ENCODE measurements at regions not wholly inside any gene's neighbourhood (a gene's known extent, or its start where the extent isn't known, plus 50 kb on each side); places are given as distances from the start of the nearest gene placed in this dataset.
"Not testable (repeated sequence)": the region's sequence is repeated elsewhere in the genome, so short reads cannot be mapped to it uniquely, and the experiment has no call there.

- not testable (repeated sequence) for DNase-seq (ENCODE audit: low read depth)
These were observed 77.2 kb downstream of the DLL1 start for GRCh38 chr6:170213637-170214018.

GRCh38 chr6:170212956-170213636 is 77.8 kb downstream of the DLL1 start:
- DNase-seq (ENCODE audit: low read depth): no peak

DNA sequence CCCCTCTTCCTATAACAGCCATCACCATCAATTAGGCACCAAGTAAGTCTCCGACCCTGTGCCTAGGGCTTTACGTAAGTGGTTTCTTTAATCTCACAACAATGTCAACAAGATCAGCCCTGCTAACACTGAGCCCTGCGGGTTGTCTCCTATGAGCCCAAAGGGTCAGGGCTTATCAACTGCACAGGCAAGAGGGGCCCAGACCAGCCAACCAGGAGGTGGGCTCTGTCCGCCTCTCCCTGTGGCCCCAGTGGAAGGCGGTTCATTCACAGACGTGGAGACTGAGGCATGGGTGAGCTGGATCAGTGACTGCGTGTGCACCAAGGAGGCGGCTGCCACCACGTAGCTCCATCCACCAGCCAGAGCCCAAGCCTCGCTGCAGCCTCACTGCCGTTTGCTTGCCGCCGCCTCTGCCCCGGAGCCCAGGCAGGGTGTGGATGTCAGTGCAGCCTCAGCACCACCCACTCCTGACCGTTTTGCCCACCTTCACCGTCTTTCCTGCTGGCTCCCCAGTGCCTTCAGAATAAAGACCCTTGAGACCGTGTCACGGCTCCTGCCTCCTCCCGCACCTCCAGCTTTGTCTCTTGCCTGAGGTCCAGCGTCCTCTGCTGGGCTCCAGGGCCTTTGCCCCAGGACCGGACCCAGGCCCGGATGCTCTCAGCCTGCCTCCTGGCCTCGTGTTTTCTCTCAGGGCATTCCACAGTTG is 78.7 kb downstream of the DLL1 start:
- DNase-seq (ENCODE audit: low read depth): no peak

DNA sequence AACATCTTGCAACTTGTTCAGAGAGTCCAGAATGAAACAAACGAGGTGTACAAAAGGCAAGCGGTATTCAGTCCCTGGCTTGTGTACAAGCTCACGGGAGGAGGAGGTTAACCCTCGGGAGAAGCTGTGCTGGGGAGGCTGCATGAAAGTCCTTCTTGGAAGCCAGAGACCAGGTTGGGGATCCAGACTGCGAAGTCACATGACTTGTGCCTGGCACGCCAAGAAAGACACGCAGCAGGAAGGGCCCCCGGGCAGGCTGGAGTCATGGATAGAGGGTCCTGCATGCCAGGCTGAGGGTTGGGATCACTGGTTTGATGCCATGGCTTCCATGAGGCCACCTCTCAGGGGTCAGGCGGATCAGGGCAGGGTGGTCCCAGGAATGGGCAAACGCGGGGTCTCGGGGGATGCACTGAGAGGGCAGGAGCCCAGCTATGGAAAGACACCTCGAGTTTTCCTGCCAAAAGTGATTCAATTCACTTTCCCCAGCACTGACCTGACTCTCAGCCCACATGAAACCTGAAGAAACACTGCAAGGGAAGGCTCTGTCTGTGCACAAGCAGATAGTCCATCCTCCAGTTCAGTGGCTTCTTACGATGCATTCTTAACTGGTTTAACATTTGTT is 79.4 kb downstream of the DLL1 start:
- no peak for DNase-seq (ENCODE audit: low read depth)

- no peak for DNase-seq (ENCODE audit: low read depth)
These were observed 80.1 kb downstream of the DLL1 start for GRCh38 chr6:170210651-170211403.

DNA sequence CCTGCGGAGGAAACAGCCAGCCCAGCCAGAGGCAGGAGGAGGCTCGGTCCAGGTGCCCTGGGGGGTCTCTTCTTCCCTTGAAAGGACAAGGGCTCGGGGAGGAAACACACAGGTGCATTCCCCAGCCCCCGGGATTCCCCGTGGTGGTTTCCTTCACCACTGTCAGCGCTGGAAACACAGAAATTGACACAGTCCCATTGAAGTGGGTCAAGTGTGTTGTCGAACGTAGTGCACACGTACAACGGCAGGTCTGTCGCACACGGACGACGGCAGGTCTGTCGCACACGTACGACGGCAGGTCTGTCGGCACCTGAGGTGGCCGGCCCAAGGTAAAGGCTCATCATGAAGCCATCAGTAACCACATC is 80.9 kb downstream of the DLL1 start:
- no peak for DNase-seq (ENCODE audit: low read depth)

GRCh38 chr6:170209354-170210025 is 81.4 kb downstream of the DLL1 start:
- DNase-seq (ENCODE audit: low read depth): no peak

- no peak for DNase-seq (ENCODE audit: low read depth)
These were observed 82.1 kb downstream of the DLL1 start for GRCh38 chr6:170208651-170209353.

- DNase-seq (ENCODE audit: low read depth): no peak
These were observed 82.7 kb downstream of the DLL1 start for GRCh38 chr6:170208182-170208601.

- no peak for DNase-seq (ENCODE audit: low read depth)
These were observed 83.2 kb downstream of the DLL1 start for GRCh38 chr6:170207586-170208181.

GRCh38 chr6:170206851-170207431 is 83.9 kb downstream of the DLL1 start:
- DNase-seq (ENCODE audit: low read depth): no peak

- no peak for DNase-seq (ENCODE audit: low read depth)
These were observed 84.6 kb downstream of the DLL1 start for GRCh38 chr6:170206317-170206621.

DNA sequence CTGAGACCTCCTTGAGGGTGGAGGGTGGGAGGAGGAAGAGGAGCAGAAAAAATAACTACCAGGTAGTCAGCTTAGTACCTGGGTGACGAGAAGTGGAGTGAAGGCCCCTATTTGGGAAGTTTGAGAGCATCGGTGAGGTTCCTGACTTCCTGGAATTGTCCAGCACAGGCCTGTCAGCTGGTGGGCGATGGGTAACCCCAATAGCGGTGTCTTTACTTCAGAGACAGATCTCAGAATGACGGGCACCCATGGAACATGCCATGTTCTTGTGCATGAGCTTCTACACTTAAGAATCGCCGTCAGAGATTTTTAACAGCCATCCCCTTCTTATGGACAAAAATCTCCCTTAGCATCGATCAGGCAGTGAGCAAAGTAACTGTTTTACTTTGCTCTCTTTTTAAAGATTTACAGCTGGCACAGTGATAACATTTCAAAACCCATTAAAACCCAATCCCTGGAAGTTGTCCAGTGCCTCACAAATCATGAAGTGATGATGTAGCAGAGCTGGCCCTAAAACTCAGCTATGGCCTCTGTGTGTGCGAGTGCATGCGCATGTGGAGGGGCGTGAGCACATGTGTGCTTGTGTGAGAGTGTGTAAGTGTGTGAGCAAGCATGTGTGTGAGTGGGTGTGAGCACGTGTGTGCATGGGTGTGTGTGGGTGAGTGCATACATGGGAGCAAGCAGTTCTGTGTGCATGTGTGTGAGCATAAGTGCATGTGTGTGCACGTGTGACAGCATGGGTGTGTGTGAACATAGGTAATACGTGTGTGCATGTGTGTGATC is 85.2 kb downstream of the DLL1 start:
- DNase-seq (ENCODE audit: low read depth): no peak

- DNase-seq (ENCODE audit: low read depth): no peak
These were observed 85.8 kb downstream of the DLL1 start for GRCh38 chr6:170205126-170205525.

- no peak for DNase-seq (ENCODE audit: low read depth)
These were observed 87.7 kb downstream of the DLL1 start for GRCh38 chr6:170203212-170203611.

DNA sequence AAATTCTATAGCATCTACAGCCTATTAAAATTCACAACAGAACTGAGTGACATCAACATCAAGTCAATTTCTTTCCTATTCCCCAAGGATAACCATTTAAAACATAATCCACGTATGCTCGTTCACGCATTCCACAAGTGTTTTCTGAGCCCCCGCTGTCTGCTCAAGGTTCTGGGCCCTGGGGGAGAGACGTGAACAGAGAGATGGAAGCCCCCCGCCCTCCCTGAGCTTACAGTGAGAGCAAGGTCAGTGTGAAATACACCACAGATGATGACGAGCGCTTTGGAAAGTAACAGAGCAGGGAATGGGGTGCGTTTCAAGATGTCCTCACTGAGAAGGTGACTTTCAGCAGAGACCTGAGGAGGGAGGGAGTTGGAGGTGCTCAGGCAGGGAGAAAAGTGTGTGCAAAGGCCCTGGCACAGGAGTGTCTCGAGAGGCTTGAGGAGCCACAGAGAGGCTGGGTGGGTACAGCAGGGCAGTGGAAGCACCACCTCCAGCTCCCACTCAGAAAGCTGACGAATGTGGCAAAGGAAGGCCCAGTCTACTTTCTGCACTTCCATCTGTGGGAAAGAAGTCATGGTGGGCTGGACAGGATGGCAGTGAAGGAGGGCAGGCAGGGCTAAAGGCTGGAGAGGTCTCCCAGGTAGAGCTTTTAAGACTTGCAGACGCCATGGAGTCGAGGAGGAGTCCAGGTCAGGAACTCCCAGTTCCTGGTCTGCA is 88.3 kb downstream of the DLL1 start:
- DNase-seq (ENCODE audit: low read depth): no peak

DNA sequence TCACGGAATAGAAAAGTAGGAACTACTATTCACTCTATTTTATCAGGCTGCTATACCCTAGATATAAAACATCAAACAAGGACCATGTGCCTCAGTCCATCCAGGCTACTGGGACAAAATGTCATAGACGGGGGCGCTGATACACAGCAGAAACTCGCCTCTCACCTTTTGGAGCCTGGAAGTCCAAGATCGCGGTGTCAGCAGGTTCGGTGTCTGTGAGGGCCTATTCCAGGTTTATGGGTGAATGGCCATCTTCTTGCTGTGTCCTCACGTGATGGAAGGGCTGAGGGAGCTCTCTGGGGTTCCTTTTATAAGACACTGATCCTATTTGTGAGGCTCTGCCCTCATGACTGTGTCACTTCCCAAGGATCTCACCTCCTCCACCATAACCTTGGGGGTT is 89.5 kb downstream of the DLL1 start:
- DNase-seq (ENCODE audit: low read depth): no peak

GRCh38 chr6:170200458-170200891 is 90.4 kb downstream of the DLL1 start:
- DNase-seq (ENCODE audit: low read depth): no peak

DNA sequence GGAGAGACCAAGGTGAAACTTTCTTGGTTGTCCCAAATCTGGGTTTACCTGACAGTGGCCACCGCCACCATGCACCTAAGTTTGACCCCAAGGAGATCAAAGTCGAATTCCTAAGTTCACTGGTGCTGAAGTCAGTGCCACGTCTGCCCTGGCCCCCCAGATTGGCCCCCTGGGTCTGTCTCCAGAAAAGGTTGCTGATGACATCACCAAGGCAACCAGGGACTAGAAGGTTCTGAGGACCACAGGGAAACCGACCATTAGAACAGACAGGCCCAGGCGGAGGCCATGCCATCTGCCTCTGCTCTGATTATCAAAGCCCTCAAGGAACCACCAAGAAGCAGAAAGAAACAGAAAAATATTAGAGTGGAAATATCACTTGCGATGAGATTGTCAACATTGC is 91.2 kb downstream of the DLL1 start:
- no peak for DNase-seq (ENCODE audit: low read depth)

Measured in renal cortical epithelial cell (primary cell).